NCI-H1436 treated with DMSO at 0.1 percent for 48 hours (cell line): ENCODE measurements at regions not wholly inside any gene's neighbourhood (a gene's known extent, or its start where the extent isn't known, plus 50 kb on each side); places are given as distances from the start of the nearest gene placed in this dataset.
"Not testable (repeated sequence)": the region's sequence is repeated elsewhere in the genome, so short reads cannot be mapped to it uniquely, and the experiment has no call there.

ENCODE experiments used
- DNase-seq: peaks from one replicate; lab custom pipeline; 2025; lab: John Stamatoyannopoulos, UW

- DNase-seq: no peak
Observed at GRCh38 chr7:69510114-69510513, 88.2 kb upstream of the AUTS2 start.

GRCh38 chr7:69515495-69516212, 82.6 kb upstream of the AUTS2 start:
- DNase-seq: no peak

GRCh38 chr7:69516238-69516820, 81.9 kb upstream of the AUTS2 start:
- no peak for DNase-seq

- no peak for DNase-seq
Observed at GRCh38 chr7:69517985-69518704, 80.1 kb upstream of the AUTS2 start.

- no peak for DNase-seq
Observed at GRCh38 chr7:69518705-69519077, 79.6 kb upstream of the AUTS2 start.

- no peak for DNase-seq
Observed at GRCh38 chr7:69526570-69526969, 71.7 kb upstream of the AUTS2 start.

- DNase-seq: no peak
Observed at GRCh38 chr7:69527706-69528105, 70.6 kb upstream of the AUTS2 start.

GRCh38 chr7:69531050-69531449, 67.2 kb upstream of the AUTS2 start:
- DNase-seq: no peak

- no peak for DNase-seq
Observed at GRCh38 chr7:69534461-69535041, 63.7 kb upstream of the AUTS2 start.

GRCh38 chr7:69537691-69538090, 60.6 kb upstream of the AUTS2 start:
- no peak for DNase-seq

GRCh38 chr7:69539531-69539930, 58.7 kb upstream of the AUTS2 start:
- no peak for DNase-seq

GRCh38 chr7:69540287-69540686, 58.0 kb upstream of the AUTS2 start:
- DNase-seq: no peak

- not testable (repeated sequence) for DNase-seq
Observed at GRCh38 chr7:69541779-69542432, 56.4 kb upstream of the AUTS2 start.

- DNase-seq: no peak
Observed at GRCh38 chr7:69545175-69545574, 53.1 kb upstream of the AUTS2 start.
